ENCODE measurements at regions not wholly inside any gene's neighbourhood (a gene's known extent, or its start where the extent isn't known, plus 50 kb on each side); places are given as distances from the start of the nearest gene placed in this dataset.

DNA sequence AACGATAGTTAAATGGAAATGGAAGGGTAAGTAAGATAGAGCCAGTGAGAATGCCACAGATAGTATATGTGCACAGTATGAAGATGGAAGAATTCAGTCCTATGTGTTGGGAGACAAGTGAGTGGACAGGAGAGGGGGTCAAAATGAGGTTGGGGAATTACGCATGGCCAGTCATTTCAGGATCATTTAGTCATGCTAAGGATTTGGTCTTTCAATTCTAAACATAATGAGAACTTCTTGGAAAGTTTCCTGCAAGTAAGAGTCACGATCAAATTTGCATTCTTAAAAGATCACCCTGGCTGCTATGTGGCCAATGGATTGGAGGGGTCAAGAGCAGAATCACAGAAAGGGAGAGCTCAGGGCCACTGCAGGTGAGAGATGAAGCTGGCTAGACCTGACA, 64.0 kb upstream of the KCNK2 start:
- ATAC-seq, result no peak
- ChIA-PET CTCF (no interaction called here), POLR2A (no interaction called here)
- H3K4me3 Mint-ChIP-seq, result no peak overlapping the region
- H3K27me3 Mint-ChIP-seq (ENCODE audit: low read depth), result no peaks in the 10 kb centered on the region
- H3K4me1 Mint-ChIP-seq, result peaks cover 7% of the 10 kb centered on the region
- H3K9me3 Mint-ChIP-seq, result peaks cover 6% of the 10 kb centered on the region
- DNase-seq (ENCODE audit: low spot score), result no peak
- H3K36me3 Mint-ChIP-seq, result no peaks in the 10 kb centered on the region
- no peak overlapping the region for H3K27ac Mint-ChIP-seq
- TF ChIP-seq RELA (CRISPR knock-in tag; IDR thresholded peaks at IDR 0.05; ENCODE audit: borderline replicate concordance), result no peak
- no peak for TF ChIP-seq IRF2 (CRISPR knock-in tag; IDR thresholded peaks at IDR 0.05; ENCODE audit: borderline replicate concordance, low read depth)
- TF ChIP-seq GRHL2 (CRISPR knock-in tag; IDR thresholded peaks at IDR 0.05; ENCODE audit: insufficient replicate concordance, severe bottlenecking), result no peak
- no peak for TF ChIP-seq ZNF423 (CRISPR knock-in tag; IDR thresholded peaks at IDR 0.05)
- TF ChIP-seq ZNF219 (CRISPR knock-in tag; IDR thresholded peaks at IDR 0.05; ENCODE audit: borderline replicate concordance), result no peak
- TF ChIP-seq, protein P1, sequence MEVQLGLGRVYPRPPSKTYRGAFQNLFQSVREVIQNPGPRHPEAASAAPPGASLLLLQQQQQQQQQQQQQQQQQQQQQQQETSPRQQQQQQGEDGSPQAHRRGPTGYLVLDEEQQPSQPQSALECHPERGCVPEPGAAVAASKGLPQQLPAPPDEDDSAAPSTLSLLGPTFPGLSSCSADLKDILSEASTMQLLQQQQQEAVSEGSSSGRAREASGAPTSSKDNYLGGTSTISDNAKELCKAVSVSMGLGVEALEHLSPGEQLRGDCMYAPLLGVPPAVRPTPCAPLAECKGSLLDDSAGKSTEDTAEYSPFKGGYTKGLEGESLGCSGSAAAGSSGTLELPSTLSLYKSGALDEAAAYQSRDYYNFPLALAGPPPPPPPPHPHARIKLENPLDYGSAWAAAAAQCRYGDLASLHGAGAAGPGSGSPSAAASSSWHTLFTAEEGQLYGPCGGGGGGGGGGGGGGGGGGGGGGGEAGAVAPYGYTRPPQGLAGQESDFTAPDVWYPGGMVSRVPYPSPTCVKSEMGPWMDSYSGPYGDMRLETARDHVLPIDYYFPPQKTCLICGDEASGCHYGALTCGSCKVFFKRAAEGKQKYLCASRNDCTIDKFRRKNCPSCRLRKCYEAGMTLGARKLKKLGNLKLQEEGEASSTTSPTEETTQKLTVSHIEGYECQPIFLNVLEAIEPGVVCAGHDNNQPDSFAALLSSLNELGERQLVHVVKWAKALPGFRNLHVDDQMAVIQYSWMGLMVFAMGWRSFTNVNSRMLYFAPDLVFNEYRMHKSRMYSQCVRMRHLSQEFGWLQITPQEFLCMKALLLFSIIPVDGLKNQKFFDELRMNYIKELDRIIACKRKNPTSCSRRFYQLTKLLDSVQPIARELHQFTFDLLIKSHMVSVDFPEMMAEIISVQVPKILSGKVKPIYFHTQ (CRISPR knock-in tag; IDR thresholded peaks at IDR 0.05), result no peak
- TF ChIP-seq, protein P2, sequence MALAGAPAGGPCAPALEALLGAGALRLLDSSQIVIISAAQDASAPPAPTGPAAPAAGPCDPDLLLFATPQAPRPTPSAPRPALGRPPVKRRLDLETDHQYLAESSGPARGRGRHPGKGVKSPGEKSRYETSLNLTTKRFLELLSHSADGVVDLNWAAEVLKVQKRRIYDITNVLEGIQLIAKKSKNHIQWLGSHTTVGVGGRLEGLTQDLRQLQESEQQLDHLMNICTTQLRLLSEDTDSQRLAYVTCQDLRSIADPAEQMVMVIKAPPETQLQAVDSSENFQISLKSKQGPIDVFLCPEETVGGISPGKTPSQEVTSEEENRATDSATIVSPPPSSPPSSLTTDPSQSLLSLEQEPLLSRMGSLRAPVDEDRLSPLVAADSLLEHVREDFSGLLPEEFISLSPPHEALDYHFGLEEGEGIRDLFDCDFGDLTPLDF (CRISPR knock-in tag; IDR thresholded peaks at IDR 0.05), result no peak
- TF ChIP-seq, protein P3, sequence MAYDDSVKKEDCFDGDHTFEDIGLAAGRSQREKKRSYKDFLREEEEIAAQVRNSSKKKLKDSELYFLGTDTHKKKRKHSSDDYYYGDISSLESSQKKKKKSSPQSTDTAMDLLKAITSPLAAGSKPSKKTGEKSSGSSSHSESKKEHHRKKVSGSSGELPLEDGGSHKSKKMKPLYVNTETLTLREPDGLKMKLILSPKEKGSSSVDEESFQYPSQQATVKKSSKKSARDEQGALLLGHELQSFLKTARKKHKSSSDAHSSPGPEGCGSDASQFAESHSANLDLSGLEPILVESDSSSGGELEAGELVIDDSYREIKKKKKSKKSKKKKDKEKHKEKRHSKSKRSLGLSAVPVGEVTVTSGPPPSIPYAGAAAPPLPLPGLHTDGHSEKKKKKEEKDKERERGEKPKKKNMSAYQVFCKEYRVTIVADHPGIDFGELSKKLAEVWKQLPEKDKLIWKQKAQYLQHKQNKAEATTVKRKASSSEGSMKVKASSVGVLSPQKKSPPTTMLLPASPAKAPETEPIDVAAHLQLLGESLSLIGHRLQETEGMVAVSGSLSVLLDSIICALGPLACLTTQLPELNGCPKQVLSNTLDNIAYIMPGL (CRISPR knock-in tag; IDR thresholded peaks at IDR 0.05), result no peak
- TF ChIP-seq, protein P4, sequence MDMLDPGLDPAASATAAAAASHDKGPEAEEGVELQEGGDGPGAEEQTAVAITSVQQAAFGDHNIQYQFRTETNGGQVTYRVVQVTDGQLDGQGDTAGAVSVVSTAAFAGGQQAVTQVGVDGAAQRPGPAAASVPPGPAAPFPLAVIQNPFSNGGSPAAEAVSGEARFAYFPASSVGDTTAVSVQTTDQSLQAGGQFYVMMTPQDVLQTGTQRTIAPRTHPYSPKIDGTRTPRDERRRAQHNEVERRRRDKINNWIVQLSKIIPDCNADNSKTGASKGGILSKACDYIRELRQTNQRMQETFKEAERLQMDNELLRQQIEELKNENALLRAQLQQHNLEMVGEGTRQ (CRISPR knock-in tag; IDR thresholded peaks at IDR 0.05), result no peak
- no peak for TF ChIP-seq ATF1 (CRISPR knock-in tag; IDR thresholded peaks at IDR 0.05)
- no peak for TF ChIP-seq NR1H2 (CRISPR knock-in tag; IDR thresholded peaks at IDR 0.05)
- TF ChIP-seq TEAD4 (CRISPR knock-in tag; IDR thresholded peaks at IDR 0.05), result no peak
- TF ChIP-seq, protein P5, sequence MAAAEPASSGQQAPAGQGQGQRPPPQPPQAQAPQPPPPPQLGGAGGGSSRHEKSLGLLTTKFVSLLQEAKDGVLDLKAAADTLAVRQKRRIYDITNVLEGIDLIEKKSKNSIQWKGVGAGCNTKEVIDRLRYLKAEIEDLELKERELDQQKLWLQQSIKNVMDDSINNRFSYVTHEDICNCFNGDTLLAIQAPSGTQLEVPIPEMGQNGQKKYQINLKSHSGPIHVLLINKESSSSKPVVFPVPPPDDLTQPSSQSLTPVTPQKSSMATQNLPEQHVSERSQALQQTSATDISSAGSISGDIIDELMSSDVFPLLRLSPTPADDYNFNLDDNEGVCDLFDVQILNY (CRISPR knock-in tag; IDR thresholded peaks at IDR 0.05), result no peak
- TF ChIP-seq, protein P6, sequence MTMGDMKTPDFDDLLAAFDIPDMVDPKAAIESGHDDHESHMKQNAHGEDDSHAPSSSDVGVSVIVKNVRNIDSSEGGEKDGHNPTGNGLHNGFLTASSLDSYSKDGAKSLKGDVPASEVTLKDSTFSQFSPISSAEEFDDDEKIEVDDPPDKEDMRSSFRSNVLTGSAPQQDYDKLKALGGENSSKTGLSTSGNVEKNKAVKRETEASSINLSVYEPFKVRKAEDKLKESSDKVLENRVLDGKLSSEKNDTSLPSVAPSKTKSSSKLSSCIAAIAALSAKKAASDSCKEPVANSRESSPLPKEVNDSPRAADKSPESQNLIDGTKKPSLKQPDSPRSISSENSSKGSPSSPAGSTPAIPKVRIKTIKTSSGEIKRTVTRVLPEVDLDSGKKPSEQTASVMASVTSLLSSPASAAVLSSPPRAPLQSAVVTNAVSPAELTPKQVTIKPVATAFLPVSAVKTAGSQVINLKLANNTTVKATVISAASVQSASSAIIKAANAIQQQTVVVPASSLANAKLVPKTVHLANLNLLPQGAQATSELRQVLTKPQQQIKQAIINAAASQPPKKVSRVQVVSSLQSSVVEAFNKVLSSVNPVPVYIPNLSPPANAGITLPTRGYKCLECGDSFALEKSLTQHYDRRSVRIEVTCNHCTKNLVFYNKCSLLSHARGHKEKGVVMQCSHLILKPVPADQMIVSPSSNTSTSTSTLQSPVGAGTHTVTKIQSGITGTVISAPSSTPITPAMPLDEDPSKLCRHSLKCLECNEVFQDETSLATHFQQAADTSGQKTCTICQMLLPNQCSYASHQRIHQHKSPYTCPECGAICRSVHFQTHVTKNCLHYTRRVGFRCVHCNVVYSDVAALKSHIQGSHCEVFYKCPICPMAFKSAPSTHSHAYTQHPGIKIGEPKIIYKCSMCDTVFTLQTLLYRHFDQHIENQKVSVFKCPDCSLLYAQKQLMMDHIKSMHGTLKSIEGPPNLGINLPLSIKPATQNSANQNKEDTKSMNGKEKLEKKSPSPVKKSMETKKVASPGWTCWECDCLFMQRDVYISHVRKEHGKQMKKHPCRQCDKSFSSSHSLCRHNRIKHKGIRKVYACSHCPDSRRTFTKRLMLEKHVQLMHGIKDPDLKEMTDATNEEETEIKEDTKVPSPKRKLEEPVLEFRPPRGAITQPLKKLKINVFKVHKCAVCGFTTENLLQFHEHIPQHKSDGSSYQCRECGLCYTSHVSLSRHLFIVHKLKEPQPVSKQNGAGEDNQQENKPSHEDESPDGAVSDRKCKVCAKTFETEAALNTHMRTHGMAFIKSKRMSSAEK (CRISPR knock-in tag; IDR thresholded peaks at IDR 0.05; ENCODE audit: borderline replicate concordance), result no peak
- no peak for TF ChIP-seq SMAD3 (CRISPR knock-in tag; IDR thresholded peaks at IDR 0.05; ENCODE audit: borderline replicate concordance)
- no peak for TF ChIP-seq ZNF396 (CRISPR knock-in tag; IDR thresholded peaks at IDR 0.05; ENCODE audit: borderline replicate concordance)
- TF ChIP-seq KAT7 (CRISPR knock-in tag; IDR thresholded peaks at IDR 0.05; ENCODE audit: borderline replicate concordance), result no peak
- TF ChIP-seq JAZF1 (CRISPR knock-in tag; IDR thresholded peaks at IDR 0.05), result no peak
- TF ChIP-seq TEAD1 (CRISPR knock-in tag; IDR thresholded peaks at IDR 0.05), result no peak
- no peak for TF ChIP-seq ZNF138 (CRISPR knock-in tag; conservative IDR thresholded peaks at IDR 0.05)

Data from WTC11 (cell line).